HG03565 (cell line): ENCODE measurements at regions not wholly inside any gene's neighbourhood (a gene's known extent, or its start where the extent isn't known, plus 50 kb on each side); places are given as distances from the start of the nearest gene placed in this dataset.

Source experiments
- ATAC-seq: cut with Tn5 transposase; IDR thresholded peaks from one replicate; pipeline ENCODE4 v1.9.1; 2021; ENCODE audit warnings: mild to moderate bottlenecking, moderate library complexity; ENCODE audit not compliant: unreplicated experiment

GRCh38 chr6:157755746-157756411 is 67.2 kb upstream of the SNX9 start:
- ATAC-seq: no peak

GRCh38 chr6:157756708-157757429 is 66.2 kb upstream of the SNX9 start:
- no peak for ATAC-seq

- no peak for ATAC-seq
Measured at GRCh38 chr6:157757430-157758403, 65.3 kb upstream of the SNX9 start.

- ATAC-seq: no peak
Measured at GRCh38 chr6:157758516-157759023, 64.5 kb upstream of the SNX9 start.

GRCh38 chr6:157759028-157759427 is 64.0 kb upstream of the SNX9 start:
- no peak for ATAC-seq

- ATAC-seq: no peak
Measured at GRCh38 chr6:157760137-157760536, 62.9 kb upstream of the SNX9 start.

GRCh38 chr6:157760589-157761330 is 62.3 kb upstream of the SNX9 start:
- ATAC-seq: no peak

GRCh38 chr6:157761331-157761921 is 61.6 kb upstream of the SNX9 start:
- ATAC-seq: peak; percentile 36

GRCh38 chr6:157761926-157762325 is 61.1 kb upstream of the SNX9 start:
- no peak for ATAC-seq

GRCh38 chr6:157762636-157763035 is 60.4 kb upstream of the SNX9 start:
- ATAC-seq: no peak

GRCh38 chr6:157763129-157763903 is 59.7 kb upstream of the SNX9 start:
- no peak for ATAC-seq

- peak; percentile 6 for ATAC-seq
Measured at GRCh38 chr6:157763904-157764177, 59.2 kb upstream of the SNX9 start.

GRCh38 chr6:157764178-157765068 is 58.6 kb upstream of the SNX9 start:
- peak; percentile 45 for ATAC-seq

GRCh38 chr6:157766901-157767774 is 55.9 kb upstream of the SNX9 start:
- no peak for ATAC-seq

GRCh38 chr6:157767775-157768156 is 55.3 kb upstream of the SNX9 start:
- no peak for ATAC-seq

GRCh38 chr6:157768304-157768703 is 54.7 kb upstream of the SNX9 start:
- ATAC-seq: no peak

GRCh38 chr6:157768863-157769551 is 54.0 kb upstream of the SNX9 start:
- no peak for ATAC-seq
